ENCODE measurements at regions not wholly inside any gene's neighbourhood (a gene's known extent, or its start where the extent isn't known, plus 50 kb on each side); places are given as distances from the start of the nearest gene placed in this dataset.

- no peak for TF ChIP-seq CTCF (conservative IDR thresholded peaks at IDR 0.05; ENCODE audit: control insufficient read depth, insufficient read depth, low read depth, low read length)
- no peak for DNase-seq (ENCODE audit: low read depth)
These were observed 137.9 kb upstream of the LSM8 start for GRCh38 chr7:118046086-118046485.

GRCh38 chr7:118046801-118047200, 137.2 kb upstream of the LSM8 start:
- TF ChIP-seq CTCF (conservative IDR thresholded peaks at IDR 0.05; ENCODE audit: control insufficient read depth, insufficient read depth, low read depth, low read length) = no peak
- no peak for DNase-seq (ENCODE audit: low read depth)
- H3K4me3 ChIP-seq (ENCODE audit: control insufficient read depth, low read depth, low read length) = no peak overlapping the region

More at GRCh38 chr7:118046086-118046485, 137.9 kb upstream of the LSM8 start:
- no peak overlapping the region for H3K4me3 ChIP-seq (ENCODE audit: control insufficient read depth, low read depth, low read length)

DNA sequence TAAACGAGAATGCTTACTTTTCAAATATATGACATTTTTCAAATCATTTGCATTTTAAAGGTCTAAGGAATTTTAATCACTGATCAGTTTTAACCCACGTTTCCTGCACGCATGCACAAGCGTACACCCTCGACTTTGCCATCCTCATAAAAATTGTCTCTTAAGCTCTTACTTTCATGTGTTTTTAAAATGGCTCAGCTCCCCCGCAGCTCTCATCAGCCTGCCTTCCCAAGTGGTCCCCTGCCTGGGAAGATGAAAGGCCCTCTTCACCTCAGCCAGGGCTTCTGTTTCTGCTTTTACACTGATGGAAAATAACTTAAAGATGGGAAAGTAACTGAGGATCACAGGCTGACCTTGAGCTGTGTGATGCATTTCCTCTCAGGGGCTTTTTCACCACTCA, 131.6 kb upstream of the LSM8 start:
- no peak for TF ChIP-seq CTCF (conservative IDR thresholded peaks at IDR 0.05; ENCODE audit: control insufficient read depth, insufficient read depth, low read depth, low read length)

GRCh38 chr7:118053353-118053752, 130.6 kb upstream of the LSM8 start:
- TF ChIP-seq CTCF (conservative IDR thresholded peaks at IDR 0.05; ENCODE audit: control insufficient read depth, insufficient read depth, low read depth, low read length) = no peak
- DNase-seq (ENCODE audit: low read depth) = no peak

More for the DNA sequence above, 131.6 kb upstream of the LSM8 start:
- DNase-seq (ENCODE audit: low read depth) = no peak
- no peak overlapping the region for H3K4me3 ChIP-seq (ENCODE audit: control insufficient read depth, low read depth, low read length)

DNA sequence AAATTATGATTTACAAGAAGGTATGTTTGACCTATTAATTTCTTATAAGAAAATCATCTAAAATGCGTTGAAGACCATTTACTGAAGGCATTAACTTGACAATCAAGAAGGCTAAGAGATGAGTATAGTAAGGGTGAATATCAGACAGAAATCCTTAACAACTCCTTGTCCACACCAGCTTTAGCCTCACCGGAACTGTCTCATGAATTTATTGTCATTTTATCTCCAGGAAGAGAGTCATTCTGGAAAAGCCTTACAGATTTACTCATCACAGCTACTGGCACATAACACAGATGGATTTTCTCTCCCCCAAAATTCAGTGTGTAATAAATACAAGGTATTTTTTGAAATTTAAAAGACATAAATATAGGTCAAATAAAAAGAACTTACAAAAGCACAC, 129.4 kb upstream of the LSM8 start:
- H3K4me3 ChIP-seq (ENCODE audit: control insufficient read depth, low read depth, low read length) = no peak overlapping the region
- no peak for DNase-seq (ENCODE audit: low read depth)
- no peak for TF ChIP-seq CTCF (conservative IDR thresholded peaks at IDR 0.05; ENCODE audit: control insufficient read depth, insufficient read depth, low read depth, low read length)

More at GRCh38 chr7:118053353-118053752, 130.6 kb upstream of the LSM8 start:
- H3K4me3 ChIP-seq (ENCODE audit: control insufficient read depth, low read depth, low read length) = no peak overlapping the region

GRCh38 chr7:118055647-118056046, 128.3 kb upstream of the LSM8 start:
- no peak overlapping the region for H3K4me3 ChIP-seq (ENCODE audit: control insufficient read depth, low read depth, low read length)
- DNase-seq (ENCODE audit: low read depth) = no peak
- no peak for TF ChIP-seq CTCF (conservative IDR thresholded peaks at IDR 0.05; ENCODE audit: control insufficient read depth, insufficient read depth, low read depth, low read length)

DNA sequence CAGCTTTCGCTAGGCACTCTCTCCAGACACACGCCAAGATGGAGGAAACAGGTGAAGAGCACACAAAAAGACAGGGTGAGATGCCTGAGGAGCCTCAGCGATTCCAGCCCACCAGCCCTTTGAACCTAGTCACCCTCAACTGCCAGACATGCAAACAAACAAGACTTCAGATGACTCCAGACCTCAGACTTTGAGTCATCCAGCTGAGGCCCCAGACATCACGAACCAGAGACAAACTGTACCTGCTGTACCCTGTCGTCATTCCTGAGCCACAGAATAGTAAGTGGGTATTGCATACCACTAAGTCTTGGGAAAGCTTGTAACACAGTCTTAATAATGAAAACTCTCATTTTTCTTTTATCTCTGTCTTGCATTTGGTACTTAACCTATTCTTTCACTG, 126.6 kb upstream of the LSM8 start:
- DNase-seq (ENCODE audit: low read depth) = no peak
- no peak for TF ChIP-seq CTCF (conservative IDR thresholded peaks at IDR 0.05; ENCODE audit: control insufficient read depth, insufficient read depth, low read depth, low read length)
- no peak overlapping the region for H3K4me3 ChIP-seq (ENCODE audit: control insufficient read depth, low read depth, low read length)

Measured in fibroblast of mammary gland (primary cell).